Esophagus squamous epithelium (tissue), 5 donors: ENCODE measurements at regions not wholly inside any gene's neighbourhood (a gene's known extent, or its start where the extent isn't known, plus 50 kb on each side); places are given as distances from the start of the nearest gene placed in this dataset.

ENCODE experiments used
- DNase-seq: peaks from one replicate; lab custom pipeline; 2025; lab: John Stamatoyannopoulos, UW
- H3K27ac ChIP-seq, 4 donors: fragments of 200-600 bp; sonication (generic); one replicate each; pipeline ENCODE4 v1.5.1; 2016 to 2019; ENCODE audit warnings: mild to moderate bottlenecking in 1 of 4
- H3K27me3 ChIP-seq, 4 donors: fragments of 200-600 bp; sonication (generic); 1 replicate in 3 of 4; 2 replicates in 1 of 4; pipeline versions ENCODE4 v1.5.1 to v1.6.0; 2017 to 2021; ENCODE audit warnings: antibody characterized with exemption in 1 of 4
- H3K36me3 ChIP-seq, 3 donors: fragments of 200-600 bp; sonication (generic); one replicate each; pipeline ENCODE4 v1.5.1; 2016 to 2019
- H3K4me1 ChIP-seq, 3 donors: fragments of 200-600 bp; sonication (generic); one replicate each; pipeline ENCODE4 v1.5.1; 2017 to 2019
- H3K4me3 ChIP-seq, 4 donors: fragments of 200-600 bp; sonication (generic); 1 replicate in 3 of 4; 2 replicates in 1 of 4; pipeline ENCODE4 v1.5.1; 2016 to 2019; ENCODE audit warnings: mild to moderate bottlenecking in 2 of 4, moderate library complexity in 1 of 4
- H3K9me3 ChIP-seq, 3 donors: fragments of 200-600 bp; sonication (generic); one replicate each; pipeline ENCODE4 v1.5.1; 2016 to 2019
- POLR2A ChIP-seq, 4 donors: fragments of 450-650 bp; IDR thresholded peaks; one replicate each; pipeline ENCODE4 v1.6.1; 2017; ENCODE audit warnings: antibody characterized with exemption in 4 of 4, mild to moderate bottlenecking in 4 of 4, moderate library complexity in 3 of 4
- WGBS, 2 donors: methylation state at CpG; one replicate each; pipeline ENCODE4 v1.1.5; 2018; 5-methylcytosine and 5-hydroxymethylcytosine counted together
- intact Hi-C: fragments of 100-400 bp; cut with DNase I; formaldehyde crosslinking; loops from one replicate; pipeline ENCODE4 v1.15.0; 2022
- TF ChIP-seq, protein P1 (sequence below), 6 experiments: fragments of 450-650 bp in 4 of 6; fragments of 200-600 bp in 2 of 6; sonication (generic) in 2 of 6; IDR thresholded peaks; one replicate each; pipeline ENCODE4 v1.5.1; 2016 to 2019; ENCODE audit warnings: antibody characterized with exemption in 6 of 6, mild to moderate bottlenecking in 4 of 6, moderate library complexity in 4 of 6
- donor health status: DM: yes; HTN: yes; CAD: no.

DNA sequence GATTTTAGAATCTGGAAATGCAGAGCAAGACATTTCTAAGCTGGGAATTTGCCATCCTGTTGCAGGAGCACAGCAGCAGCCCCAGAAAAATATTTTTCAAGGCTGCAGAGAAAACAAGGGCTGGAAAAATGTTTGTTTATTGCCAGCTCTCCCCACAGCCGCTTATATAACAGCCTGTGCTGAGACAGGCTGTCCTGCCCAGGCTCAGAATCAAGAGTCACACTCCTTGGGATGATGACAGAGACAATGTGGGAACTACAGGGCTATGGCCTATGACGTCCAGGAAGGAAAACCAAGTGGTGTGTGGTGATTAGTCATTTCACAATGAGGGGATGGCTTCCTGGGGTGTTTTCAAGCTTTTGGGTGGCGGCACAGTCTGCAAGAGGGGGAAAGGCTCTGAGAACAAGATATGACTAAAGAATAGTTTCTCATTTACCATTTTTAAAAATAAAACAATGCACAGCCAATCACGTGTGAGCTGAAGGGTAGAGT, 136.3 kb upstream of the SERP2 start:
- intact Hi-C loops = no loop called here

GRCh38 chr13:44237881-44238421, 135.7 kb upstream of the SERP2 start:
- H3K36me3 ChIP-seq = no peaks in the 10 kb centered on the region
- intact Hi-C loops = no loop called here
- H3K4me1 ChIP-seq = peaks cover 18 to 46% (median 33%) of the 10 kb centered on the region in 3 donors
- no peaks in the 10 kb centered on the region for H3K27me3 ChIP-seq
- DNase-seq = no peak
- TF ChIP-seq, protein P1, sequence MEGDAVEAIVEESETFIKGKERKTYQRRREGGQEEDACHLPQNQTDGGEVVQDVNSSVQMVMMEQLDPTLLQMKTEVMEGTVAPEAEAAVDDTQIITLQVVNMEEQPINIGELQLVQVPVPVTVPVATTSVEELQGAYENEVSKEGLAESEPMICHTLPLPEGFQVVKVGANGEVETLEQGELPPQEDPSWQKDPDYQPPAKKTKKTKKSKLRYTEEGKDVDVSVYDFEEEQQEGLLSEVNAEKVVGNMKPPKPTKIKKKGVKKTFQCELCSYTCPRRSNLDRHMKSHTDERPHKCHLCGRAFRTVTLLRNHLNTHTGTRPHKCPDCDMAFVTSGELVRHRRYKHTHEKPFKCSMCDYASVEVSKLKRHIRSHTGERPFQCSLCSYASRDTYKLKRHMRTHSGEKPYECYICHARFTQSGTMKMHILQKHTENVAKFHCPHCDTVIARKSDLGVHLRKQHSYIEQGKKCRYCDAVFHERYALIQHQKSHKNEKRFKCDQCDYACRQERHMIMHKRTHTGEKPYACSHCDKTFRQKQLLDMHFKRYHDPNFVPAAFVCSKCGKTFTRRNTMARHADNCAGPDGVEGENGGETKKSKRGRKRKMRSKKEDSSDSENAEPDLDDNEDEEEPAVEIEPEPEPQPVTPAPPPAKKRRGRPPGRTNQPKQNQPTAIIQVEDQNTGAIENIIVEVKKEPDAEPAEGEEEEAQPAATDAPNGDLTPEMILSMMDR (IDR thresholded peaks at IDR 0.05) = no peak
- TF ChIP-seq POLR2A (IDR thresholded peaks at IDR 0.05) = no peak
- no peak overlapping the region for H3K4me3 ChIP-seq
- no peaks in the 10 kb centered on the region for H3K9me3 ChIP-seq
- 53 to 63% methylated on average over 4 of the region's 4 CpGs for WGBS, 2 donors
- H3K27ac ChIP-seq = peak overlapping the region; percentile 73 to 94 (median 88)

More for the DNA sequence above, 136.3 kb upstream of the SERP2 start:
- 18 to 32% methylated on average over 4 of the region's 4 CpGs for WGBS, 2 donors
- TF ChIP-seq POLR2A (IDR thresholded peaks at IDR 0.05) = no peak
- TF ChIP-seq, protein P1 (IDR thresholded peaks at IDR 0.05) = no peak
- H3K4me1 ChIP-seq = peaks cover 18 to 52% (median 36%) of the 10 kb centered on the region in 3 donors
- no peak overlapping the region for H3K4me3 ChIP-seq
- H3K27me3 ChIP-seq = no peaks in the 10 kb centered on the region
- DNase-seq = no peak
- no peaks in the 10 kb centered on the region for H3K9me3 ChIP-seq
- H3K27ac ChIP-seq = peak overlapping the region; percentile 73 to 94 (median 88)
- H3K36me3 ChIP-seq = no peaks in the 10 kb centered on the region

DNA sequence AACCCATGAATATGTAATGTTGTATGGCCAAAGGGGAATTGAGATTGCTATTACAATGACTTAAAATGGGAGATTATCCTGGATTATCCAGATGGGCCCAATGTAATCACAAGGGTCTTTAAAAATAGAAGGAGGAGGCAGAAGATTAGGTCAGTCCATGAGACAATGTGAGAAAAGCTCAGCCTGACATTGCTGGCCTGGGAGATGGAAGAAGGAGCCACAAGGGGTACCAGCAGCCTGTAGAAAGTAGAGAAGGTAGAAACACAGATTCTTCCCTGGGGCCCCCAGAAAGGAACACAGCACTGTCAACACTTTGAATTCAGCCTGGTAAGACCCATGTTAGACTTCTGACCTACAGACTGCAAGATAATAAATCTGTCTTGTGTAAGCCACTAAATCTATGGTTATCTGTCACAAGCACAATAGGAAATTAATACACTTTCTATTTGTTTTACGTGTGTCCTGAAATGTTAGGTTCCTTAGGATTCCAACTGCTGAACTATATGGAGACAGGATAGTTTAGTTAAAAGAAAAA, 132.9 kb upstream of the SERP2 start:
- H3K27ac ChIP-seq = no peak overlapping the region
- no peak for DNase-seq
- H3K36me3 ChIP-seq = no peaks in the 10 kb centered on the region
- peaks cover 18 to 35% (median 29%) of the 10 kb centered on the region in 3 donors for H3K4me1 ChIP-seq
- H3K27me3 ChIP-seq = no peaks in the 10 kb centered on the region
- TF ChIP-seq, protein P1 (IDR thresholded peaks at IDR 0.05) = no peak
- no peak for TF ChIP-seq POLR2A (IDR thresholded peaks at IDR 0.05)
- intact Hi-C loops = no loop called here
- no peaks in the 10 kb centered on the region for H3K9me3 ChIP-seq
- no peak overlapping the region for H3K4me3 ChIP-seq
- WGBS, 2 donors = 73 to 74% methylated on average over 1 of the region's 1 CpG

- no peak for DNase-seq
- Histone ChIP-seq H3K36me3 (no peaks in the 10 kb centered on the region), H3K27me3 (no peaks in the 10 kb centered on the region), H3K27ac (no peak overlapping the region), H3K4me1 (peaks cover 13 to 25% (median 22%) of the 10 kb centered on the region in 3 donors), H3K9me3 (no peaks in the 10 kb centered on the region), H3K4me3 (no peak overlapping the region)
- 79 to 82% methylated on average over 3 to 5 of the region's 6 CpGs for WGBS, 2 donors
- intact Hi-C loops = no loop called here
- TF ChIP-seq, protein P1 (IDR thresholded peaks at IDR 0.05) = no peak
- no peak for TF ChIP-seq POLR2A (IDR thresholded peaks at IDR 0.05)
Measured at GRCh38 chr13:44241638-44242037, 132.0 kb upstream of the SERP2 start.

GRCh38 chr13:44242766-44243165, 130.9 kb upstream of the SERP2 start:
- WGBS, 2 donors = 88 to 93% methylated on average over 3 of the region's 3 CpGs
- H3K27me3 ChIP-seq = no peaks in the 10 kb centered on the region
- no peak for DNase-seq
- H3K4me1 ChIP-seq = peaks cover 3 to 14% (median 13%) of the 10 kb centered on the region in 3 donors
- H3K9me3 ChIP-seq = no peaks in the 10 kb centered on the region
- H3K4me3 ChIP-seq = no peak overlapping the region
- peak overlapping the region in 2 of 4 donors; percentile 44 to 57 for H3K27ac ChIP-seq
- TF ChIP-seq, protein P1 (IDR thresholded peaks at IDR 0.05) = no peak
- no peak for TF ChIP-seq POLR2A (IDR thresholded peaks at IDR 0.05)
- intact Hi-C loops = no loop called here
- H3K36me3 ChIP-seq = no peaks in the 10 kb centered on the region
